PC-9 (cell line): ENCODE measurements at regions not wholly inside any gene's neighbourhood (a gene's known extent, or its start where the extent isn't known, plus 50 kb on each side); places are given as distances from the start of the nearest gene placed in this dataset.

Experiments
- BruUV-seq: library from RNA; stranded (reverse); fragments of 400-500 nt; replicated peaks from 2 replicates; lab custom pipeline; 2021; lab: Mats Ljungman, UMichigan
- CTCF ChIA-PET: fragments of 300-600 bp; sonication (Branson Sonifier 250); formaldehyde crosslinking; loops from one replicate; lab custom pipeline; 2022; ENCODE audit warnings: antibody characterized with exemption; lab: Charles Lee
- POLR2A ChIA-PET: fragments of 300-600 bp; sonication (Branson Sonifier 250); formaldehyde crosslinking; loops from one replicate; lab custom pipeline; 2022; ENCODE audit warnings: antibody characterized with exemption; ENCODE audit not compliant: unreplicated experiment; lab: Charles Lee
- DNase-seq, 2 experiments: peaks; one replicate each; pipeline versions ENCODE4 v3.0.0 to v3.0.0-alpha.2; 2015 to 2022; ENCODE audit warnings: mixed read lengths in 1 of 2
- H2AFZ ChIP-seq: fragments of 200-600 bp; sonication (generic); 2 replicates; pipeline ENCODE4 v1.8.1; 2017; ENCODE audit warnings: antibody characterized with exemption
- H3F3A ChIP-seq: fragments of 200-600 bp; sonication (generic); 2 replicates; pipeline ENCODE4 v1.8.1; 2017; ENCODE audit warnings: antibody characterized with exemption, mild to moderate bottlenecking, low read depth; ENCODE audit not compliant: insufficient read depth
- H3K27ac ChIP-seq: fragments of 200-600 bp; sonication (generic); 2 replicates; pipeline ENCODE4 v1.6.1; 2016; ENCODE audit warnings: mixed run types
- H3K27me3 ChIP-seq: fragments of 200-600 bp; sonication (generic); 2 replicates; pipeline ENCODE4 v1.6.1; 2016; ENCODE audit warnings: low read depth, mixed run types; ENCODE audit not compliant: insufficient read depth
- H3K36me3 ChIP-seq: fragments of 200-600 bp; sonication (generic); 2 replicates; pipeline ENCODE4 v1.6.1; 2016; ENCODE audit warnings: low read depth, mixed run types
- H3K4me1 ChIP-seq: fragments of 200-600 bp; sonication (generic); replicated peaks from 2 replicates; pipeline ENCODE4 v1.6.1; 2016; ENCODE audit warnings: mixed run types; ENCODE audit not compliant: insufficient read depth
- H3K4me2 ChIP-seq: fragments of 200-600 bp; sonication (generic); 2 replicates; pipeline ENCODE4 v1.6.1; 2017; ENCODE audit warnings: mixed run types
- H3K4me3 ChIP-seq: fragments of 200-600 bp; sonication (generic); 2 replicates; pipeline ENCODE4 v1.6.1; 2016; ENCODE audit warnings: mixed run types
- H3K79me2 ChIP-seq: fragments of 200-600 bp; sonication (generic); 2 replicates; pipeline ENCODE4 v1.6.1; 2017; ENCODE audit warnings: low read depth, mixed run types
- H3K9me2 ChIP-seq: fragments of 200-600 bp; sonication (generic); 2 replicates; pipeline ENCODE4 v1.8.1; 2017; ENCODE audit warnings: mild to moderate bottlenecking; ENCODE audit not compliant: insufficient read depth
- H3K9me3 ChIP-seq: fragments of 200-600 bp; sonication (generic); 2 replicates; pipeline ENCODE4 v1.8.1; 2016; ENCODE audit warnings: low read depth; ENCODE audit not compliant: insufficient read depth
- H4K20me1 ChIP-seq: fragments of 200-600 bp; sonication (generic); 2 replicates; pipeline ENCODE4 v1.8.1; 2017; ENCODE audit not compliant: insufficient read depth
- EZH2 ChIP-seq: fragments of 200-600 bp; sonication (generic); IDR thresholded peaks from 2 replicates; pipeline ENCODE4 v1.8.0; 2017; ENCODE audit warnings: antibody characterized with exemption, low read depth
- intact Hi-C: fragments of 100-400 bp; cut with micrococcal nuclease; formaldehyde crosslinking; loops from one replicate; pipeline ENCODE4 v1.10.0; 2022; ENCODE audit not compliant: unreplicated experiment
- TF ChIP-seq, protein P1 (sequence below): fragments of 200-600 bp; sonication (generic); conservative IDR thresholded peaks from 2 replicates; pipeline ENCODE4 v1.6.1; 2017; ENCODE audit warnings: mixed run types, antibody characterized with exemption, mild to moderate bottlenecking, moderate library complexity

- BruUV-seq, result no TSS peak
These were observed 1288.9 kb upstream of the SLC10A2 start for GRCh38 chr13:104355041-104355670.

GRCh38 chr13:104327211-104327610 lies 1261.0 kb upstream of the SLC10A2 start:
- no peak overlapping the region for H3K27ac ChIP-seq
- 0 out of 2 replicates have a peak, but pooled peaks cover 5% of the 10 kb centered on the region for H3K4me1 ChIP-seq
- intact Hi-C loops, result no loop called here
- no peaks in the 10 kb centered on the region; the same call in 1 of the 2 replicates for H3K9me3 ChIP-seq
- H3K36me3 ChIP-seq, result no peaks in the 10 kb centered on the region
- no peaks in the 10 kb centered on the region for H3K79me2 ChIP-seq
- no peak for TF ChIP-seq EZH2
- TF ChIP-seq, protein P1, sequence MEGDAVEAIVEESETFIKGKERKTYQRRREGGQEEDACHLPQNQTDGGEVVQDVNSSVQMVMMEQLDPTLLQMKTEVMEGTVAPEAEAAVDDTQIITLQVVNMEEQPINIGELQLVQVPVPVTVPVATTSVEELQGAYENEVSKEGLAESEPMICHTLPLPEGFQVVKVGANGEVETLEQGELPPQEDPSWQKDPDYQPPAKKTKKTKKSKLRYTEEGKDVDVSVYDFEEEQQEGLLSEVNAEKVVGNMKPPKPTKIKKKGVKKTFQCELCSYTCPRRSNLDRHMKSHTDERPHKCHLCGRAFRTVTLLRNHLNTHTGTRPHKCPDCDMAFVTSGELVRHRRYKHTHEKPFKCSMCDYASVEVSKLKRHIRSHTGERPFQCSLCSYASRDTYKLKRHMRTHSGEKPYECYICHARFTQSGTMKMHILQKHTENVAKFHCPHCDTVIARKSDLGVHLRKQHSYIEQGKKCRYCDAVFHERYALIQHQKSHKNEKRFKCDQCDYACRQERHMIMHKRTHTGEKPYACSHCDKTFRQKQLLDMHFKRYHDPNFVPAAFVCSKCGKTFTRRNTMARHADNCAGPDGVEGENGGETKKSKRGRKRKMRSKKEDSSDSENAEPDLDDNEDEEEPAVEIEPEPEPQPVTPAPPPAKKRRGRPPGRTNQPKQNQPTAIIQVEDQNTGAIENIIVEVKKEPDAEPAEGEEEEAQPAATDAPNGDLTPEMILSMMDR, result no peak
- BruUV-seq, result no TSS peak
- no peak for DNase-seq
- CTCF ChIA-PET, result no interaction called here
- POLR2A ChIA-PET, result no interaction called here
- H4K20me1 ChIP-seq, result no peaks in the 10 kb centered on the region
- no peaks in the 10 kb centered on the region for H3F3A ChIP-seq
- no peak overlapping the region for H3K4me3 ChIP-seq
- H2AFZ ChIP-seq, result no peak overlapping the region
- no peaks in the 10 kb centered on the region for H3K27me3 ChIP-seq
- H3K9me2 ChIP-seq, result no peaks in the 10 kb centered on the region; the same call in 1 of the 2 replicates
- H3K4me2 ChIP-seq, result no peak overlapping the region

More at GRCh38 chr13:104355041-104355670, 1288.9 kb upstream of the SLC10A2 start:
- ChIA-PET CTCF (no interaction called here), POLR2A (interaction anchor here (0.8 kb wide), 1 partner anchor 394 kb away, joined by 8 read pairs; no protein-coding TSS in a partner anchor)
- H3K9me2 ChIP-seq, result no peaks in the 10 kb centered on the region
- no peaks in the 10 kb centered on the region for H3K4me1 ChIP-seq
- no peaks in the 10 kb centered on the region for H3K79me2 ChIP-seq
- H2AFZ ChIP-seq, result no peak overlapping the region
- no peak for TF ChIP-seq EZH2
- TF ChIP-seq, protein P1, result no peak
- H4K20me1 ChIP-seq, result no peaks in the 10 kb centered on the region
- no peak overlapping the region for H3K27ac ChIP-seq
- H3K4me2 ChIP-seq, result no peak overlapping the region
- no peak for DNase-seq
- H3F3A ChIP-seq, result no peaks in the 10 kb centered on the region
- H3K9me3 ChIP-seq, result no peaks in the 10 kb centered on the region
- intact Hi-C loops, result no loop called here
- H3K4me3 ChIP-seq, result no peak overlapping the region
- no peaks in the 10 kb centered on the region for H3K27me3 ChIP-seq
- H3K36me3 ChIP-seq, result no peaks in the 10 kb centered on the region

DNA sequence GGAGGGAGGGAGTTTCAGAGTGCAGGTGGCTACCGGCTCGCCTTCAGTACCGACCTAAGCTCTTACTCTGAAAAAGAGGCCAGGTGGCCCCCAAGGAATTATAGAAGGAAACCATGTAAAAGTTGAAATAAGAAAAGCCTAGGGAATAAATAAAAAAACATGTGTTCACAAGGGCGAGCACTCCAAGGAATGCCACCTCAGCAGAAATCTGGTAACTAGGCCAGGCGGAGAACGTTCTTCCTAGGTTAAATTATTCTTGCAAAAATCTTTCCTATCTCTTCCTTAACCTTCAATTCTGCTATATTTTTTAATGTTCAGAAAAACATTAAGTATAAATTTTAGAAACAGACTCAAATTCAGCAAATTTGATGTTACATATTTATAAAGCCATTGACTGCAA lies 1260.3 kb upstream of the SLC10A2 start:
- no peaks in the 10 kb centered on the region; the same call in 1 of the 2 replicates for H3K9me2 ChIP-seq
- intact Hi-C loops, result no loop called here
- BruUV-seq, result no TSS peak

More for the DNA sequence above, 1260.3 kb upstream of the SLC10A2 start:
- TF ChIP-seq, protein P1, result no peak
- no peak for TF ChIP-seq EZH2
- ChIA-PET CTCF (no interaction called here), POLR2A (no interaction called here)
- no peak overlapping the region for H3K4me3 ChIP-seq
- no peaks in the 10 kb centered on the region for H3F3A ChIP-seq
- H3K36me3 ChIP-seq, result no peaks in the 10 kb centered on the region
- H2AFZ ChIP-seq, result no peak overlapping the region
- H3K27ac ChIP-seq, result no peak overlapping the region
- no peak for DNase-seq
- no peak overlapping the region for H3K4me2 ChIP-seq
- no peaks in the 10 kb centered on the region for H3K27me3 ChIP-seq
- 0 out of 2 replicates have a peak, but pooled peaks cover 5% of the 10 kb centered on the region for H3K4me1 ChIP-seq
- H4K20me1 ChIP-seq, result no peaks in the 10 kb centered on the region
- no peaks in the 10 kb centered on the region for H3K79me2 ChIP-seq
- H3K9me3 ChIP-seq, result no peaks in the 10 kb centered on the region; the same call in 1 of the 2 replicates
